Nephron progenitor cell (in vitro differentiated cells): ENCODE measurements at regions not wholly inside any gene's neighbourhood (a gene's known extent, or its start where the extent isn't known, plus 50 kb on each side); places are given as distances from the start of the nearest gene placed in this dataset.
A peak's percentile ranks its signal among the peaks of the same experiment; 100 is the strongest.

Experiments
- DNase-seq: peaks from one replicate; pipeline ENCODE4 v3.0.0; 2021
- H3K27ac Mint-ChIP-seq: 2 replicates; pipeline ENCODE4 v1.8.0; 2021; ENCODE audit warnings: mild to moderate bottlenecking, moderate library complexity, mixed read lengths
- H3K27me3 Mint-ChIP-seq: 2 replicates; pipeline ENCODE4 v1.8.0; 2021; ENCODE audit warnings: mild to moderate bottlenecking, low read depth, mixed read lengths; ENCODE audit not compliant: poor library complexity
- H3K36me3 Mint-ChIP-seq: 2 replicates; pipeline ENCODE4 v1.8.0; 2021; ENCODE audit warnings: low read depth, mixed read lengths
- H3K4me1 Mint-ChIP-seq: 2 replicates; pipeline ENCODE4 v1.8.0; 2021; ENCODE audit warnings: mixed read lengths
- H3K4me3 Mint-ChIP-seq: 2 replicates; pipeline ENCODE4 v1.8.0; 2021; ENCODE audit warnings: mild to moderate bottlenecking, moderate library complexity, mixed read lengths
- H3K9me3 Mint-ChIP-seq: 2 replicates; pipeline ENCODE4 v1.8.0; 2021; ENCODE audit warnings: mild to moderate bottlenecking, moderate library complexity, mixed read lengths
- TF ChIP-seq, protein P1 (sequence below): fragments of 200-600 bp; sonication (generic); IDR thresholded peaks from 2 replicates; pipeline ENCODE4 v1.5.0; 2021; ENCODE audit warnings: antibody characterized with exemption

DNA sequence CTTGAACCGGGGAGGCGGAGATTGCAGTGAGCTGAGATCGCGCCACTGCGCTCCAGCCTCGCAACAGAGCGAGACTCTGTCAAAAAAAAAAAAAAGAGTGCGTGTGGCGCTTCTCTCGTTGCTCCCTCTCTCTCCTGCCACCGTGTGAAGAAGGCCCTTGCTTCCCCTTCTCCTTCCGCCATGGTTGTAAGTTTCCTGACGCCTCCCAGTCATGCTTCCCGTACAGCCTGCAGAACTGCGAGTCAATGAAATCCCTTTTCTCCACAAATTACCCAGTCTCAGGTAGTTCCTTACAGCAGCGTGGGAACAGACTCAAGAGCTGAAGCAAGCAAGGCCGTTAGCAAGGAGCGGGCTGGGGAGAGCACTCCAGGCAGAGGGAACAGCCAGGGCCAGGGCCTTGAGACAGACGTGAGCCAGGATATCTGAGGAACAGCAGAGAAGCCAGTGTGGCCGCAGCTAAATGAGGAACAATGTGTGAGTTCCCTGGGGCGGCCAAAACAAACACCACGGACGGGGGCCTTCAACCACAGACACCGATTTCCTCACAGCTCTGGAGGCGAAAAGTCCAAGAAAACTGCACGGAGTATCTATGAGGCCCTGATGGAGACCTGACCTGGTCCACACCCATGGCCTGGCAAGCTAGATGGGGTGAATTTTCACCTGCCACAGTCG, 54.2 kb upstream of the ETS2 start:
- no peak overlapping the region for H3K4me3 Mint-ChIP-seq
- peak overlapping the region; percentile 73 for H3K27ac Mint-ChIP-seq
- H3K27me3 Mint-ChIP-seq = peaks cover 7% of the 10 kb centered on the region
- TF ChIP-seq, protein P1, sequence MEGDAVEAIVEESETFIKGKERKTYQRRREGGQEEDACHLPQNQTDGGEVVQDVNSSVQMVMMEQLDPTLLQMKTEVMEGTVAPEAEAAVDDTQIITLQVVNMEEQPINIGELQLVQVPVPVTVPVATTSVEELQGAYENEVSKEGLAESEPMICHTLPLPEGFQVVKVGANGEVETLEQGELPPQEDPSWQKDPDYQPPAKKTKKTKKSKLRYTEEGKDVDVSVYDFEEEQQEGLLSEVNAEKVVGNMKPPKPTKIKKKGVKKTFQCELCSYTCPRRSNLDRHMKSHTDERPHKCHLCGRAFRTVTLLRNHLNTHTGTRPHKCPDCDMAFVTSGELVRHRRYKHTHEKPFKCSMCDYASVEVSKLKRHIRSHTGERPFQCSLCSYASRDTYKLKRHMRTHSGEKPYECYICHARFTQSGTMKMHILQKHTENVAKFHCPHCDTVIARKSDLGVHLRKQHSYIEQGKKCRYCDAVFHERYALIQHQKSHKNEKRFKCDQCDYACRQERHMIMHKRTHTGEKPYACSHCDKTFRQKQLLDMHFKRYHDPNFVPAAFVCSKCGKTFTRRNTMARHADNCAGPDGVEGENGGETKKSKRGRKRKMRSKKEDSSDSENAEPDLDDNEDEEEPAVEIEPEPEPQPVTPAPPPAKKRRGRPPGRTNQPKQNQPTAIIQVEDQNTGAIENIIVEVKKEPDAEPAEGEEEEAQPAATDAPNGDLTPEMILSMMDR = no peak
- no peak for DNase-seq
- peaks cover 12% of the 10 kb centered on the region for H3K9me3 Mint-ChIP-seq
- H3K36me3 Mint-ChIP-seq = no peaks in the 10 kb centered on the region
- H3K4me1 Mint-ChIP-seq = no peaks in the 10 kb centered on the region

DNA sequence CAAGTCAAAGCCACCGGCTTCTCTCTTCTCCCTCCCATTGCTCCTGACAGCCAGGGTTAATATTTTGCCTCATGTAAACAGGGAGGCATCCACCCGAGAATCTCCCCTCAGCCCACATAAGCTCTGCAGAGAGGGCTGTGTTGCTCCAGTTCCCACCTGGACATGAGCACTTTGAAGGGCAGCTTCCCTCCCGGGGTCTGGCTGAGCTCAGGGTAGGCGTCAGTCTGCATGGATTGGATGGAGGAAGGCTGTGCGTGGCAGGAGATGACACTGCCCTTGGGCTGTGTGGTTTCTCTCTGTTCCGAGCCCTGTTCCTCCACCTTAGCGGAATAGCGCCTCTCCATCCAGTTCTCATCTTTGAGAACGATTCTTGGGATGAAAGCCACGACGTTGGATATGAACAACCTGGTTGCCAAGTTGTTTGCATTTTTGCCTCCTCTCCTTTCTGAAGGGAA, 53.7 kb upstream of the ETS2 start:
- Mint-ChIP-seq H3K4me1 (no peaks in the 10 kb centered on the region), H3K9me3 (peaks cover 7% of the 10 kb centered on the region), H3K27ac (no peak overlapping the region)

DNA sequence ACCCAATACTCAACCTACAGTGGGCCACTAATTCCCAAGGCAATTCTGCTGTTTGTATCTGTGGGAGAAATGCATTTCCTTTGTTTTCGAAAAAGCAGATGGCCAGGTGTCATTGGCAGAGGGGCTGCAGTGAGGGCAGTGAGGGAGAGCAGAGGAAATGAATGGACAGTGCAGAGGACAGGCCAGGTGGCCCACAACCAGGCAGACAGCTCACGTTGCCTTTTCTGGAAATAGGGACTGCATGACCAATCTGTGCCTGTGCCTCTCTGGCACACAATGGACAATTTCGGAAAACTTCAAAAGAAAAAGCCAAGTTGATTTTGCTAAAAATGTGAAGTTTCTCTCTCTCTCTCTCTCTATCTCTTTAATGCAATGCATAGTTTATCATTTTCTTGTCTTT, 52.6 kb upstream of the ETS2 start:
- H3K9me3 Mint-ChIP-seq = peaks cover under 1% of the 10 kb centered on the region
- no peak for DNase-seq
- TF ChIP-seq, protein P1 = no peak
- no peak overlapping the region for H3K4me3 Mint-ChIP-seq
- H3K27me3 Mint-ChIP-seq = peaks cover 10% of the 10 kb centered on the region
- H3K4me1 Mint-ChIP-seq = no peaks in the 10 kb centered on the region
- H3K36me3 Mint-ChIP-seq = no peaks in the 10 kb centered on the region
- H3K27ac Mint-ChIP-seq = no peak overlapping the region

More for the DNA sequence above, 53.7 kb upstream of the ETS2 start:
- H3K36me3 Mint-ChIP-seq = no peaks in the 10 kb centered on the region
- peaks cover 7% of the 10 kb centered on the region for H3K27me3 Mint-ChIP-seq
- H3K4me3 Mint-ChIP-seq = no peak overlapping the region
- DNase-seq = no peak
- TF ChIP-seq, protein P1 = no peak

DNA sequence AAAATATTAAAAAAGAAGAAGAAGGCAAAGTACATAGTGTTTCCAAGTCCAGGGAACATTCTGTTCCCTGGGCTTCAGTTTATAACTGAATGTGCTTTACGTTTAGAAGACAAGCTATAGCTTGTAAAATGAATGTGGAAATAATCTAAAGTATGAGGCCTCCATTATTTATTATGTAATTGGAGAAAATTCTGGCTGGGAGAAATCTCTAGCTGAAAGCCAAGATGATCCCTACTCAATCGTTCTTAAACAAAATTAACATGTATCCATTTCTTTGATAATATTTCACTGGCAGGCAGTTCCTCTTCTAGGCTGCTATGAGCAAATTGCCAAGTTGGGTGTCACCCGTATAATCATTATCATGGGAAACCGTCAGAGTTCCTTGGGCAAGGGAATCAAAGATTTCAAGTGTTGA, 52.2 kb upstream of the ETS2 start:
- TF ChIP-seq, protein P1 = no peak
- Mint-ChIP-seq H3K27me3 (peaks cover 11% of the 10 kb centered on the region), H3K27ac (no peak overlapping the region), H3K36me3 (no peaks in the 10 kb centered on the region), H3K4me1 (no peaks in the 10 kb centered on the region), H3K9me3 (no peaks in the 10 kb centered on the region), H3K4me3 (no peak overlapping the region)
- DNase-seq = no peak
